ENCODE measurements at regions not wholly inside any gene's neighbourhood (a gene's known extent, or its start where the extent isn't known, plus 50 kb on each side); places are given as distances from the start of the nearest gene placed in this dataset.

DNA sequence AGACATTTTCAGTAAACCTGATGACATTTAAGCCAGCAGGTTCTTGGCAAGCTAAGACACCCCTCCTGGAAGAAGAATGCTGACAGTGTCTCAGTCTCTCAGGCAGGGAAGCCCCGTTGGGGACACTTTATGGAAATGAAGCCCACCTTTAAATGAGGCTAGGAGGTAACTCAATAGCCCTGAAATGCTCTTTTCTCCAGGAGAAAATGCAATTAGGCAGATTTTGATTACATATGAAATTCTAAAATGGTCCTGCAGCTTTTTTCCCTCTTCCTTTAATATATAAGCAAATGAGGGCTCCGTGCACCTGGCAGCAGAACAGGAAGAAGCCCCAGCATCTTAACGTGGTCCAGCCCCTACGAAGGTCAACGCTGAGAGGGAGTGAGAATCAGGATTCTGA, 65.8 kb upstream of the CHST15 start:
- no CpG with 5 or more reads among the region's 5 CpGs for WGBS (ENCODE audit: insufficient coverage, insufficient read length)
- DNase-seq (ENCODE audit: low read depth, low spot score), result no peak
- H3K36me3 ChIP-seq (ENCODE audit: control insufficient read depth, insufficient read depth, low read length), result no peaks in the 10 kb centered on the region

DNA sequence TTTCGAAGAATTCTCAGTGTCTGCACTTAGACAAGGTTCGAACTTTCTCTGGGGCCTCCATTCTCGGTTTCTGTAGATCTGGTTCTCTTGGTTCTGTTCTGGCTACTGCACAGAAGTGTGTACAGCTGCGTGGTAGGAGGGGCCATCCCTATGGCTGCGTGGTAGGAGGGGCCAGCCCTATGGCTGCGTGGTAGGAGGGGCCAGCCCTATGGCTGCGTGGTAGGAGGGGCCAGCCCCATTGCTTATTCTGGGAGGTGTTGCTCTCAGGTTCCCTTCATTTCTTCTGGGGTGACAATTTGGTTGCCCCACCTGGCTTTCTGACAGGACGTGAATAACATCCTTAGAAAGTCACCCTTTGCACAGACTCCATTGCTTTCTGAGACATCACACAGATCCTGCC, 65.2 kb upstream of the CHST15 start:
- no peaks in the 10 kb centered on the region for H3K27me3 ChIP-seq (ENCODE audit: control insufficient read depth, insufficient read depth, low read length)
- H3K9me3 ChIP-seq (ENCODE audit: control insufficient read depth, insufficient read depth, low read length), result no peaks in the 10 kb centered on the region
- no peak for DNase-seq (ENCODE audit: low read depth, low spot score)
- no CpG with 5 or more reads among the region's 8 CpGs for WGBS (ENCODE audit: insufficient coverage, insufficient read length)
- H3K36me3 ChIP-seq (ENCODE audit: control insufficient read depth, insufficient read depth, low read length), result no peaks in the 10 kb centered on the region
- peaks cover 5% of the 10 kb centered on the region for H3K4me1 ChIP-seq (ENCODE audit: control insufficient read depth, insufficient read depth, low read length)
- no peak overlapping the region for H3K27ac ChIP-seq (ENCODE audit: low read length)
- no peak overlapping the region for H3K4me3 ChIP-seq (ENCODE audit: low read length)

More for the DNA sequence above, 65.8 kb upstream of the CHST15 start:
- Histone ChIP-seq H3K27me3 (ENCODE audit: control insufficient read depth, insufficient read depth, low read length) (no peaks in the 10 kb centered on the region), H3K9me3 (ENCODE audit: control insufficient read depth, insufficient read depth, low read length) (no peaks in the 10 kb centered on the region), H3K27ac (ENCODE audit: low read length) (no peak overlapping the region), H3K4me1 (ENCODE audit: control insufficient read depth, insufficient read depth, low read length) (peaks cover 5% of the 10 kb centered on the region), H3K4me3 (ENCODE audit: low read length) (no peak overlapping the region)

- Histone ChIP-seq H3K36me3 (ENCODE audit: control insufficient read depth, insufficient read depth, low read length) (no peaks in the 10 kb centered on the region), H3K4me3 (ENCODE audit: low read length) (no peak overlapping the region), H3K9me3 (ENCODE audit: control insufficient read depth, insufficient read depth, low read length) (no peaks in the 10 kb centered on the region), H3K27me3 (ENCODE audit: control insufficient read depth, insufficient read depth, low read length) (no peaks in the 10 kb centered on the region), H3K27ac (ENCODE audit: low read length) (no peak overlapping the region), H3K4me1 (ENCODE audit: control insufficient read depth, insufficient read depth, low read length) (peaks cover 7% of the 10 kb centered on the region)
- no peak for DNase-seq (ENCODE audit: low read depth, low spot score)
- no CpG with 5 or more reads among the region's 4 CpGs for WGBS (ENCODE audit: insufficient coverage, insufficient read length)
Observed at GRCh38 chr10:124157271-124157681, 63.9 kb upstream of the CHST15 start.

DNA sequence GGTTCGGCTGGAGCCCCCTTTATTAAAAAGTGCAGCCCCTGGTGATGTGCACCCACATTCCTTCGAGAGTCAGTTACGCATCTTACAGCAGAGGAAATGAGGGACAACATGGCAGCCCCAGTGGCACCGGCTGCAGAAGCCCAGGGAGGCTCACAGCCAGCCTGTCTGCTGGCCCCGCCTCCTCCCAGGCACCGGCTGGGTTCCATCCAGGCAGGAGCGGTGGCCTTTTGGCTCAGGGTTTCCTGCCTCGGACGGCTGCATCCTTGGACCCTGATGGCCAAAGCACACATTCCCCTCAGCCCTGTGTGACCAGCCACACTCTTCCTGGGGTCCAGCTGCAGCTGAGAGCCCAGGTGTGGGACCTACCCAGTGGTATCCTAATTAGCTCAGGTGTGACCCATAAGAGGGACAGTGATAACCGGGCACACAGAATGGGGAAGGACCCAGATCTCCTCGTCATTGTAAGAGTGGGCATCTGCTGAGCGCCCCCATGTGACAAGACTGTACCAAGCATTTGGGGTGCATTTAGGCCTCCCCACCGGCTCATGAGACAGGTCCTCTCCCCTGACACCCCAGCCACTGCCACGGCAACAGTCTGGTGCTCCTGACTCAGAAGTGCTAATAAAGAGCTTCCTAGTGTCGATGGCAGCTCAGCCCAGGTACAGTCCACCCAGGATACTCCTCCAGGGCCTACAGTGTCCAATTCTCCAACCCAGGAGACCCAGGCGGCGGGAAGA, 63.3 kb upstream of the CHST15 start:
- no CpG with 5 or more reads among the region's 17 CpGs for WGBS (ENCODE audit: insufficient coverage, insufficient read length)
- Histone ChIP-seq H3K4me3 (ENCODE audit: low read length) (no peak overlapping the region), H3K4me1 (ENCODE audit: control insufficient read depth, insufficient read depth, low read length) (peaks cover 7% of the 10 kb centered on the region), H3K27ac (ENCODE audit: low read length) (no peak overlapping the region), H3K27me3 (ENCODE audit: control insufficient read depth, insufficient read depth, low read length) (no peaks in the 10 kb centered on the region), H3K36me3 (ENCODE audit: control insufficient read depth, insufficient read depth, low read length) (no peaks in the 10 kb centered on the region), H3K9me3 (ENCODE audit: control insufficient read depth, insufficient read depth, low read length) (no peaks in the 10 kb centered on the region)
- DNase-seq (ENCODE audit: low read depth, low spot score), result no peak

GRCh38 chr10:124155781-124156435, 62.5 kb upstream of the CHST15 start:
- peaks cover 7% of the 10 kb centered on the region for H3K4me1 ChIP-seq (ENCODE audit: control insufficient read depth, insufficient read depth, low read length)
- H3K27me3 ChIP-seq (ENCODE audit: control insufficient read depth, insufficient read depth, low read length), result no peaks in the 10 kb centered on the region
- H3K4me3 ChIP-seq (ENCODE audit: low read length), result no peak overlapping the region
- WGBS (ENCODE audit: insufficient coverage, insufficient read length), result no CpG with 5 or more reads among the region's 17 CpGs
- no peaks in the 10 kb centered on the region for H3K9me3 ChIP-seq (ENCODE audit: control insufficient read depth, insufficient read depth, low read length)
- H3K27ac ChIP-seq (ENCODE audit: low read length), result no peak overlapping the region
- no peaks in the 10 kb centered on the region for H3K36me3 ChIP-seq (ENCODE audit: control insufficient read depth, insufficient read depth, low read length)
- DNase-seq (ENCODE audit: low read depth, low spot score), result no peak

DNA sequence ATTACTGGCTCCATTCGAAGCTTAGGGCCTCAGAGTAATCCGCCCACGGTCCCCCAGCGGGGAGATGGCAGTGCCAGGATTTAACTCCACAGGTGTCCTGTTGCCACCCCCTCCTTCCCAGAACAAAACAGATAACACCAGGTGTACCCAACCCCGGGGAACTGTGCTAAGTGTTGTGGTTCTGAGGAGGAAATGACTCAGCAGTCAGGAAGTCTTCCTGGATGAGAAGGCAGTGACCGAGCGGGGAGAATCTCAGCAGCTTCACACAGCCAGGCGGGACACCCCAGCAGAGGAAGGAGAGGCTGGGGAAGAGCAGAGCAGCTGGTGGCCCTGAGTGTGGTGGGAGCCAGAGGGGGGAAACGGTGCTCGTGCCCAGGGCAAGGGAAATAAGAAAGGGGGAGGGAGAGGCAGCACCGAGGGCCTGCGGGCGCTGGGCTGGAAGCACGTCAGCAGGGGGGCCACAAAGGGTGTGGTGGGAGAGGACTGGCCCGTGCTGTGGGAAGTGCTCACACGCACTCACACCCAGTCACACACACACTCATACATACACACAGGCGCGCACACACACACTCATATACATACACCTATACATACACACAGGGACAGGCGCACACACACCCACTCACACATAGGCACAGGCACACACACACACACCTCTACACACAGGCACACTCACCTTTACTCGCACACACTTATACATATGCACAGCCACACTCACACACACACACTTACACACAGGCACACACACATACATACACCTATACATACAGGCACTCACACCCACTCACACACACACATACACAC, 59.8 kb upstream of the CHST15 start:
- no CpG with 5 or more reads among the region's 20 CpGs for WGBS (ENCODE audit: insufficient coverage, insufficient read length)
- Histone ChIP-seq H3K4me3 (ENCODE audit: low read length) (no peak overlapping the region), H3K4me1 (ENCODE audit: control insufficient read depth, insufficient read depth, low read length) (peaks cover 3% of the 10 kb centered on the region; the same call in 1 of the 2 replicates), H3K27ac (ENCODE audit: low read length) (no peak overlapping the region), H3K36me3 (ENCODE audit: control insufficient read depth, insufficient read depth, low read length) (no peaks in the 10 kb centered on the region), H3K9me3 (ENCODE audit: control insufficient read depth, insufficient read depth, low read length) (no peaks in the 10 kb centered on the region), H3K27me3 (ENCODE audit: control insufficient read depth, insufficient read depth, low read length) (no peaks in the 10 kb centered on the region)
- DNase-seq (ENCODE audit: low read depth, low spot score), result no peak

DNA sequence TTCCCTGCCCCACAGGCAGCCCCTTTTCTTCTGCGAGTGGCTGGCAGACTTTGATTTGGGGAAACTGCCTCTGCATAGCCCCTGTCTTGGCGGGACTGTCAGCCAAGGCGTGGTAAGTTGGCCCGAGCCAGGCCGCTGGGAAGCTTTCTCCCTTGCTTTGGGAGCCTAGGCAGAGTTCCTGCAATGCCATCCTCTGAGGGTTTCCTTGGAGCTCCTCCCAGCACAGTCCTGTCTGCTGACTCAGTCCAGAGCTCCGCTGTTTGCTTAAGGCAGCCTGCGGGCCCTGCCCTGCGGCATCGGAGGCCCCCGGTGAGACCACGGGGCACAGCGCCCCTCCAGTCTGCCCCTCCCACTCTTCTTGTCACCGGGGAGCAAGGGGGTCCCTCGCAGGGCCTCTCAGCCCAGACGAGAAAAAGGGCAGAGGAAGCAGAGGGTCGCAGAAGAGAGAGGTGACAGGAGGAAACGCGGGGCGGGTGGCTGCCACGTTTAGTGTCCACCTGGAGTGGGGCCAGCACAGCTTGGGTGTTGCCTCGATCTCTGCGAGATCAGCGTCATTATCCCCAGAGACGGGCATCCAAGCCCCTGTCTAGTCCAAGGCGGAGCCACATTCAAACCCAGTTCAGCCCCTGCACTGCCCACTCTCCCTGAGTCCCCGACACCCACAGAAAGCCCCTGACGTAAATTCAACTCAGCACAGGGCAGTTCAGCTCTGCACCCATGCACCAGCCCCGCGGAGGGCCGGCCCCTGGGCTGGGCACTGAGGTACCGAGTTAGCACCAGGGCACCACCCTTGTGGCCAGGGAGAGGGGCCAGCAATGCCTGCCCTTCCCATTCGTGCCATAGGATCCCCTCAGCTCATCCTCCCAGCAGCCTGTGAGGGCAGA, 59.0 kb upstream of the CHST15 start:
- no peak overlapping the region for H3K27ac ChIP-seq (ENCODE audit: low read length)
- no peak for DNase-seq (ENCODE audit: low read depth, low spot score)
- WGBS (ENCODE audit: insufficient coverage, insufficient read length), result no CpG with 5 or more reads among the region's 32 CpGs
- H3K9me3 ChIP-seq (ENCODE audit: control insufficient read depth, insufficient read depth, low read length), result no peaks in the 10 kb centered on the region
- peaks cover 3% of the 10 kb centered on the region; the same call in 1 of the 2 replicates for H3K4me1 ChIP-seq (ENCODE audit: control insufficient read depth, insufficient read depth, low read length)
- H3K36me3 ChIP-seq (ENCODE audit: control insufficient read depth, insufficient read depth, low read length), result no peaks in the 10 kb centered on the region
- H3K27me3 ChIP-seq (ENCODE audit: control insufficient read depth, insufficient read depth, low read length), result no peaks in the 10 kb centered on the region
- H3K4me3 ChIP-seq (ENCODE audit: low read length), result no peak overlapping the region

DNA sequence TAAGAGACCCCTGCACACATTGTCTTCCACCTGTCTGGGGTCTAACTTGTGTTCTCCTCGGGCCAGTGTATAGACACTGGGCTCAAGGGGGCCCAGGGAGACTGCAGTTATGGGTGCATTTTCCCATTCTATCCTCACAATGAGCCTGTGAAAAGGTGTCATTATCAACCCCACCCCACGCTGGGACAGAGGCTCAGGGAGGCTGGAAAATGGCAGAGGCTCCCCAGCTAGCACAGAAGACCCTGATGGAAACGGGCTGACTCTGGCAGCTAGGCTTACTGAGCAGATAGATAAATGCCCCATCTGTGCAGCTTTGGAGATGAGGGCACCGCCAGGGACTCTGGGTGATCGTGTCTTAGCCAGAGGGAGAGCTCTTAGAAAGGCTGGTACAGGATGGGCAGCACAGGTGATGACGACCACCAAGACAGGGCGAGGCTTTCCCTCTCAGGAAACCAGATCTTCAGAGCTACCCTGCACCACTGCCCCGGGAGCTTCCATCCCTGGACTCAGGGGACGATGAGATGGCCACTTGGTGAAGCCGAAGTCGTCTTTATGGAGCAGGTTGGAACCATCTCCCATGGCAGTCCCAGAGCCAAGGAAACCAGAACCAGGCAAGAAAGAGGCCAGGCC, 58.2 kb upstream of the CHST15 start:
- Histone ChIP-seq H3K36me3 (ENCODE audit: control insufficient read depth, insufficient read depth, low read length) (no peaks in the 10 kb centered on the region), H3K4me1 (ENCODE audit: control insufficient read depth, insufficient read depth, low read length) (peaks cover 3% of the 10 kb centered on the region; the same call in 1 of the 2 replicates), H3K9me3 (ENCODE audit: control insufficient read depth, insufficient read depth, low read length) (no peaks in the 10 kb centered on the region), H3K27me3 (ENCODE audit: control insufficient read depth, insufficient read depth, low read length) (no peaks in the 10 kb centered on the region), H3K27ac (ENCODE audit: low read length) (no peak overlapping the region), H3K4me3 (ENCODE audit: low read length) (no peak overlapping the region)
- WGBS (ENCODE audit: insufficient coverage, insufficient read length), result no CpG with 5 or more reads among the region's 11 CpGs
- DNase-seq (ENCODE audit: low read depth, low spot score), result no peak

GRCh38 chr10:124150807-124151417, 57.5 kb upstream of the CHST15 start:
- no peaks in the 10 kb centered on the region for H3K27me3 ChIP-seq (ENCODE audit: control insufficient read depth, insufficient read depth, low read length)
- no peaks in the 10 kb centered on the region for H3K9me3 ChIP-seq (ENCODE audit: control insufficient read depth, insufficient read depth, low read length)
- H3K4me1 ChIP-seq (ENCODE audit: control insufficient read depth, insufficient read depth, low read length), result peaks cover 3% of the 10 kb centered on the region; the same call in 1 of the 2 replicates
- no peak overlapping the region for H3K27ac ChIP-seq (ENCODE audit: low read length)
- no peaks in the 10 kb centered on the region for H3K36me3 ChIP-seq (ENCODE audit: control insufficient read depth, insufficient read depth, low read length)
- no peak for DNase-seq (ENCODE audit: low read depth, low spot score)
- WGBS (ENCODE audit: insufficient coverage, insufficient read length), result no CpG with 5 or more reads among the region's 13 CpGs
- H3K4me3 ChIP-seq (ENCODE audit: low read length), result no peak overlapping the region

All from iPS DF 6.9 (cell line).